ENCODE measurements at regions not wholly inside any gene's neighbourhood (a gene's known extent, or its start where the extent isn't known, plus 50 kb on each side); places are given as distances from the start of the nearest gene placed in this dataset.

DNA sequence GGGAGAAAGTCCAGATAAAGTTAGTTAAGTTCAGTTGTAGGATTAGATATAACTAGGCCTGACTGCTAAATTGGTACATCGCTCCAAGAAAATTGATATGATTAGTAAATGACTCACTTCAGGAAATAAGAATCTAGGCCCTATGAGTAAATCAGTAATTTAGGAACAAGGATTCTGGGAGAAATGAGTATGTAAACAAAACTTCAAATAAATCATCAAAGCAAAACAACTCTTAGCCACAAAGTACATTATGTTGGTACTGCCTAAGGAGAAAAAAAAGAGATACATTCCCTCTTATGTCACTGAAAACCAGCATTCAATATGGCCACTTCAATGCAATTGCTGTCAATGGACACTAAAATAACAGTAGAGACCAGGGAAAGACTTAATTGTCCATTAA, 529.1 kb downstream of the ZNF804A start:
- Histone ChIP-seq H2AFZ (ENCODE audit: low read depth, low read length) (no peak overlapping the region), H3K9me3 (replicated peaks; ENCODE audit: control insufficient read depth, insufficient read depth, low read length) (no peaks in the 10 kb centered on the region), H3K9me1 (replicated peaks; ENCODE audit: control insufficient read depth, extremely low read depth, insufficient read depth, low read length) (no peaks in the 10 kb centered on the region), H3K4me2 (ENCODE audit: insufficient read depth, low read length) (no peak overlapping the region), H3K27me3 (ENCODE audit: control insufficient read depth in 2 of 2, insufficient read depth in 2 of 2, low read length in 2 of 2) (no peaks in the 10 kb centered on the region), H3K79me2 (ENCODE audit: control insufficient read depth, insufficient read depth, low read length) (no peaks in the 10 kb centered on the region), H4K20me1 (replicated peaks; ENCODE audit: control insufficient read depth, extremely low read depth, insufficient read depth, low read length) (no peaks in the 10 kb centered on the region), H3K4me3 (replicated peaks in 1 of 3; ENCODE audit: insufficient read depth in 1 of 3, low read depth in 1 of 3, low read length in 3 of 3) (no peak overlapping the region), H3K4me1 (ENCODE audit: control insufficient read depth, extremely low read depth, insufficient read depth, low read length) (no peaks in the 10 kb centered on the region), H3K27ac (ENCODE audit: insufficient read depth, low read depth, low read length) (no peak overlapping the region), H3K36me3 (ENCODE audit: control insufficient read depth in 2 of 2, extremely low read depth in 1 of 2, insufficient read depth in 2 of 2, low read length in 2 of 2) (no peaks in the 10 kb centered on the region), H3K9ac (replicated peaks; ENCODE audit: extremely low read depth, insufficient read depth, low read length) (no peak overlapping the region)
- TF ChIP-seq MYC (IDR thresholded peaks at IDR 0.05; ENCODE audit: low read depth, low read length) (no peak), JUN (IDR thresholded peaks at IDR 0.05; ENCODE audit: borderline replicate concordance, insufficient read depth, insufficient read length, low read depth) (no peak), POLR2A (IDR thresholded peaks at IDR 0.05; ENCODE audit: low read depth, low read length) (no peak), MAX (IDR thresholded peaks at IDR 0.05; ENCODE audit: insufficient read depth, insufficient read length) (no peak), GATA2 (IDR thresholded peaks at IDR 0.05; ENCODE audit: insufficient read depth, insufficient read length, low read depth, low read length) (no peak), FOS (IDR thresholded peaks at IDR 0.05; ENCODE audit: borderline replicate concordance, insufficient read depth, low read length) (no peak), POLR2AphosphoS5 (IDR thresholded peaks at IDR 0.05; ENCODE audit: insufficient read depth, low read depth, low read length) (no peak), CTCF (IDR thresholded peaks at IDR 0.05; ENCODE audit: extremely low read depth in 1 of 2, insufficient read depth in 1 of 2, low read depth in 1 of 2, low read length in 2 of 2) (no peak), EZH2 (IDR thresholded peaks at IDR 0.05; ENCODE audit: borderline replicate concordance, low read depth, low read length, severe bottlenecking) (no peak)
- no TSS peak for BruUV-seq (replicated peaks)
- ChIA-PET POLR2A (no interaction called here), CTCF (no interaction called here)
- intact Hi-C loops (cut with micrococcal nuclease) = no loop called here
- DNase-seq (ENCODE audit: low read depth, low spot score) (no peak), FAIRE-seq (no peak)
- dilution Hi-C loops (cut with MboI; ENCODE audit: extremely low pct_ligation_motif_present, low sequenced_read_pairs) = no loop called here

All from endothelial cell of umbilical vein (primary cell).